T47D (cell line): ENCODE measurements at regions not wholly inside any gene's neighbourhood (a gene's known extent, or its start where the extent isn't known, plus 50 kb on each side); places are given as distances from the start of the nearest gene placed in this dataset.

ENCODE experiments used
- DNase-seq, 2 experiments: peaks; one replicate each; pipeline versions ENCODE4 v3.0.0 to v3.0.0-alpha.2; 2011 to 2012; ENCODE audit warnings: low read depth in 1 of 2, low spot score in 1 of 2
- JUND ChIP-seq: IDR thresholded peaks from 2 replicates; pipeline ENCODE4 v1.6.1; 2012; ENCODE audit warnings: low read depth
- in situ Hi-C: cut with HindIII; loops from 2 replicates; pipeline ENCODE4 v1.10.0; 2016; ENCODE audit warnings: low sequenced_read_pairs, low pct_unique_long_range_greater_than_20kb

DNA sequence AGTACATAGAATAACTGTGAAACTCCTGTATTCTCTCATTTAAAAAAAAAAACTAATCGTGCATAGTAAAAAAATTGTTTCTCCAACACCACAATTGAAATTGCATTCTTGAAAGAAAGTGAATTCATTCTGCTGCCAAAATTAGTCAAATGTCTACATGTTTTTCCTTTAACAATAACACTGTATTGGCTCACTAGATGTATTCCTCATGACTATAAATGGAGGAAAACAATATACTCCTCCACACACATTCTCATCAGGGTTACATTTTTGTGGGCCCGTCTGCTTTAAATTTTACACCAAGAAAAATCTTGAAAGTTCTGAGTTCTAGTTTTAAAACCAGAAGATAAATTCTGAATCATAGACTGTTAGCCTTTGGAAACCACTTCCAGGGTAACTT, 233.6 kb downstream of the KLF12 start:
- no peak for DNase-seq
- in situ Hi-C loops, result no loop called here
- no peak for TF ChIP-seq JUND

DNA sequence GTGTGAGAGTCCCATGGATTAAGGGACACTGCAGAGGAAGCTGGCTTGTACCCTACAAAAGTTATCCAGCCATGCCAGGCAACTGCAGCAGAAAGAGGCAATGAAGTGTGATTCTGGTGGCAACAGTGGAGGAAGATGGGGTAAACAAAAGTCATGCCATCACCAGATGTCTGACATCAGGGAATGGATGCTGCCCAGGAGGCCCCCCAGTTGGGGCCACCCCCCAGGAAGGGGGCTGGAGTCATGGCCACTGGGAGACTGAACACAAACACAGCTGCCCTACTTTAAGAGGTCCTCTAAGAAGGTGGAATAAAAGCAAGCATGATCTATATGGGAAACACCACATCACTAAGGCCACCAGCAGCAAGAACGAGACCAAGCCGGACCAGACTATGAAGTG, 235.3 kb downstream of the KLF12 start:
- TF ChIP-seq JUND, result no peak
- DNase-seq, result no peak
- in situ Hi-C loops, result no loop called here

DNA sequence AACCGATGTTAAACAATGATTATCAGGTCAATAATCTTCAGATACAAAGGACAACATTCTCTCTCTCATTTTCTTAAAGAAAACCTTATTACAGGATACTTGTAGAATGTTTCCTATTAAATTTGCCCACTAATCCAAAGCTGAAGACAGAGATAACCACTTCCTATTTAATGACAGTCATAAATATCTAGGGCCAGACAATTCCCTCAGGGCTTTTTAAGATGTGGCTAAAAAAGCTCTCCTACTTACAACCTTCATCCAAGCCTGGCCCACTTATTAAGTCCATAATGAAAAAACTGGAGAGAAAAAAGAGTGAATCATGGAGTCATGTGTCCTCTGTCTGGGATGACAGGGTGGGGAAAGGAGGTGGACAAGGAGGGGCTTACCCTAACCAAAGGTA, 235.9 kb downstream of the KLF12 start:
- in situ Hi-C loops, result no loop called here
- no peak for TF ChIP-seq JUND
- no peak for DNase-seq

DNA sequence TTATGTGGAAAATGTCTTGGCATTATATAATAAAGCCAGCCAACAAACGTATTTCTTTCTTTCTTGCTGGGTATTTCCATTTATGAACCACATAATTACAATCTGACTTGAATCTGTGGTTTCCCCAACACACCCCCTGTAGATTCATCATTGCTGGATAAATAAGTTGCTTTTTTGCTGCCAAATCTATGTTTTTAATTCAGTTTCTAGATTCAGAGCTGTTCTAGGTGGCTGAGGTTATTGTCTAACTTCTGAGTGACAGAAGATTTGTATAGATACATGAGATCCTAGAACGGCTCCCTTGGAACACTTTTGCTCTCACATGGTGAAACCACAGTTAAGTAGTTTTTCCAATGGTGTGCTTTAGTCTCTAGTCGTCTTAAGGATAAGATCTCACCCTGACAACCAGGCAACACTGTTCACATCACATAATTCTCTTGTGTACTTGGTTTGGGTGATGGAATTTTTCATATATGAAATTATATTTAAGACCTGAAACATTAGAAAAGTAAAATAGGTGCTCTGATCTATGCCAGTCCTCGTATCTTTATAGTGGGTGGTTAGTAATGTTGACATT, 239.1 kb downstream of the KLF12 start:
- in situ Hi-C loops, result no loop called here
- DNase-seq, result no peak
- TF ChIP-seq JUND, result no peak

DNA sequence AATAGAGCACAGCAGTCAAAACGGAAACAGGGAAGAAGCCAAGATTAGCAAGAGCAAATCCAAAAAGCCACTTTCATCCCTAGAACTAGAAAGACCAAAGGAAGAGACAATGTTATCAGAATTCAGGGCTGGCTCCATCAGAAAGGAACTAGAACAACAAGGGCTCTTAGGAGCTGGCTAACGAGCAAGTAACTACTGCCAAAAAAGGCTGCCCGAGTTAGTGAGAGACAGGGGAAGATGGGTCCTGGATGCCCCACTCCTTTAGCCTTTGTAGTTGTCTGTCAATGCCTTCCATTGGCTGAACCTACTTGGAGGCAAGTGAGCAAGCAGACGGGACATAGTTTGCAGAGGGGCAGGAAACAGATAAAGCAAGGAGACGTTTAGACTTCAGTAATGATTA, 240.4 kb downstream of the KLF12 start:
- in situ Hi-C loops, result no loop called here

DNA sequence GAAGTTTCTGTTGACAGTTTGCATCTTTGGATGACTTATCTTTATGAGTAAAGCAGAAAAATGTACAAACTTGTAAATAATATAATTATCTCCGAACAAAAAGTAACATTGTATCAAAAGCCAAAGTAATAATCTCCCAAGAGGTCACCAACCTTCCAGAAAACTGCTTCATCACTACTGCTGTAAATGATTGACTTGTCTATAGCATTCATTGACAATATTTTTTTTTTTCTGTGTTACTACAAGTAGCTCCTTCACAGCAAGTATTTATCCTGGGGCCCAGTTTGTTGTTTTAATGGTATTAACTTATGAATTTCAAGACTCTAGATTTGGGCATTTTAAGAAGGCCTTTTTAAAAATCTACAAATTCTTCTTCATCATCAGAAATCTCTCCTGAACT, 242.4 kb downstream of the KLF12 start:
- in situ Hi-C loops, result no loop called here
- no peak for DNase-seq
- TF ChIP-seq JUND, result no peak

More for the DNA sequence above, 240.4 kb downstream of the KLF12 start:
- DNase-seq, result no peak
- no peak for TF ChIP-seq JUND

DNA sequence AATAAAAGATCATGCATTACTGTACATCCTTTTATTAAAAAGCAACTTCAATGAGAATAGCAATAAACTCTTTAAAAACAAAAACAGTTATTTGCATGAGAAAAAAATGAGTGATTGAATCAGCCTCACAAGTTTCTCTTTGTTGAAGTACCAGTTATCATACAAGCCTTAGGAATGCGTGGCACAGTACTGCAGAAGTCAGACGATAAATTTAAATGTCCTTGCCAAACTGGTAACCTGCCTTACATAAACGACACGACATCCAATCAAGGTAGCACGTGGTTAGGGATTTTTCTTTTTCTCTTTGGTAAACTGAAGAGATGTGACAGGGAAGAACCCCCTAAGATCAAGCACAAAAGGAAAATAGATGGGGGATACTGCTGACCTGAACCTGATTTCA, 251.0 kb downstream of the KLF12 start:
- DNase-seq, result no peak
- no peak for TF ChIP-seq JUND
- in situ Hi-C loops, result no loop called here

DNA sequence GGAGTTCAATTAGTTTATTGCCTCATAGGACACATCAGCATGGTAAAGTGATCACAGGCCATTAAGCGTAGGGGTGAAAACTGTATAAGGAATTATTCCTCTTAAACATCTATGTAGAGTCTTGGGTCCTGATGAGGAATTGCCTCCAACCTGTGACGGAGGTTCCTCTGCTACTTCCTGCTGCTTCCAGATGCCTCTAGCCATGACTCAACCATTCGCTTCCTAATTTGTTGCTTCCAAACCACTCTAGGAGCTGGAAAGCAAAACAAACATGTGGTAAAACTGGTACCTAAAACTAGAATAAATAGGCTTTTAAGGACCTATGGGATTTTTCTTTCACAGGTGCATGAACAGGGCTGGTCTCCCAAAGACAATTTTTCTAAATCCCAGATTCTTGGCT, 253.8 kb downstream of the KLF12 start:
- no peak for DNase-seq
- no peak for TF ChIP-seq JUND
- in situ Hi-C loops, result no loop called here

DNA sequence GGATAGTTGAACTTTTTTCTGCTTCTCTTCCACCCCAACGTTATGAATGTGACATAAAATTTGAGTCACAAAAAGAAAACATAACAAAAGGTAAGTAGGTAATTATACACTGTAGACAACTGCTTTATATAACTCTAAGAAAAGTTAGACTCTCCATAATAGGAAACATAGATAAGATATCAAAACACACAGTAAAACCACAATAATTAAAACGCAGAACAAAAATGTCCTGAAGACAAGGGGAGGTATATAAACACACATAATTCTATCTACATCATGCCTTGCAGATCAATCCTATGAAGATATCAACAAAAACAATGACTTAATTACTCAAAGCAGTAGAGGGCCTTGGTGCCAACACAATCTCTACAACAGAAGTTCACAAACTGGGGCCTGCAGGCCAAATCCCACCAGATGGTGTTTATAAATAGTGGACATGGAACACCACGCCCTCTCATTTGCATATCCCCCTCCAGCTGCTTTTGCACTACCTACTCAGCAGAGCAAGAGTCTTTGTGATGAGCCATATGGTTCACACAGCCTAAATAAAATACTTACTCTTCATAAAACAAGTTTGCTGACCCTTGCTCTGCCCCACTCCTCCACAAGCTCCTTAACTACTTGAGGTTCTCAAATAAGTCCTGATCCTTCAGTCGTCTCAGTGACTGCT, 254.7 kb downstream of the KLF12 start:
- in situ Hi-C loops, result no loop called here
- TF ChIP-seq JUND, result no peak
- DNase-seq, result no peak

DNA sequence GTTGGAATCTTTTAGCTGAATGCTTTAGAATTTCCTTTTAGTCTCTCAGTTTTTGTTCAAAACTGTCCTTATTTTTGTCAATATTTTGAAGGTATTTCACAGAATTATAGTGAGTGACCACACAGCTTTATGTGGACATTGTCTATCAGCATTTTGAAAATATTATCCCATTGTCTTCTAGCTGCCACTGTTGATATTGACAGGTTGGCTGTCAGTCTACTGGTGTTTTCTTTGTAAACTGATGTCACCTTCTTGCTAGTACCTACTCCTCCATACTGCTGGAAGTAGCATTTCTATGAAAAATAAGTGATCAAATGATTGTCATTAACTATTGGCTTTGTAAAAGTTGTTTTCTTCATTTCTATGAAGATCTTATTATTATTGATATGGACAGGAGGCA, 256.8 kb downstream of the KLF12 start:
- in situ Hi-C loops, result no loop called here
- no peak for TF ChIP-seq JUND
- DNase-seq, result no peak

DNA sequence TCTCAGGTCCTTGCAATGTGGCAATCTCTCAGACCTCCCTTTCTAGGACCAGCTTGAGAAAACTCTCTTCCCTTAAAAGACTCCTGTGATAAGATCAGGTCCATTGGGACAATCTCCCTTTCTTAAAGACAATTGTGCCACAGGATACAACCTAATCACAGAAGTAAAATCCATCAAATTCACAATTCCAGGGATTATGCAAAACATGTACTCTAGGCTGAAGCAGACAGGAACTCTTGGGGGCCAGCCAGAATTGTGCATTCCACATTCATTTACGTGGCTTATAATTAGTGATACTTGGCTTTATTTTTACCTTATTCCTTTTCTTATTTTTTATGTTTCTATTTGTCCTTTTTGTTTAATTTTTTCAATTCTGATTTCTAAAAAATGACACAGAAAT, 257.9 kb downstream of the KLF12 start:
- in situ Hi-C loops, result no loop called here
- TF ChIP-seq JUND, result no peak
- DNase-seq, result no peak

DNA sequence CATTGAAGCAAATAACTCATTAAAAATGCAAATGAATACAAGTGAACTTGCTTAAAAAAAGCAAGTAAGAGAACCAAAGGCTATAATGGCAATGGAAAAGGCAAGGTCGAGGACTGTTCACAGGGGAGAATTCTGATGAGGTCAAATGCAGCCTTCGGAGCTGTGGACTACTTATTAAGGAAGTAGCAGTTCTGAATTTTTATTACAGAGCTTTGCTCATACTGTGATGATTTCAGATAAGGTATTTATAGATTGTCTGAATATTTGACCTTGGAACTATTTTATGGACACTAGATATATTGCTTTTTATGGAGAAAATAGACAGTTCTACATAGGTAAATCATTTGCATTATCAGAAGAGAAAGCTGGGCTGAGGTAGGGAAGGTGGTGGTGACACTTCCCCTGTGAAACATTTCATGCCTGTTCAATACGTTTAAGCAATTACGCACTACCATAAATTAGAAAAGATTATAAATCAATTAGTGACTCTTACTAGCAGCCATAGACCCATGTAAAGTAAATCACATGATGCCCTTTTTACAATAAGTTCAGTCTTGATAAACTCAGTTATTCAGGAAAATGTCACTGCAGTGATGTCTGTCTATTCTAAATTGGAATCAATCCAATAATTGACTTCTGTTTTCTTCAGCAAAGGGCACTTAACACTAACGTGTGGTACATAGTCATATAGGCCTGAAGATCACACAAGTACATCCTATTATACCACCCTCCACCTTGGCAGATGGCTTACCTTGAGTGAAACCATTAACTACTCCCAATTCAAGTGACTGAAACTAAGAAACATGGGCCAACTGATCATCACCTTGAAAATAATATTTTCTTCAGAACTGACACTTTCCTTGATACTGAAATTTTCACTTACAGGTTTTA, 260.0 kb downstream of the KLF12 start:
- in situ Hi-C loops, result no loop called here
- TF ChIP-seq JUND, result no peak
- no peak for DNase-seq

DNA sequence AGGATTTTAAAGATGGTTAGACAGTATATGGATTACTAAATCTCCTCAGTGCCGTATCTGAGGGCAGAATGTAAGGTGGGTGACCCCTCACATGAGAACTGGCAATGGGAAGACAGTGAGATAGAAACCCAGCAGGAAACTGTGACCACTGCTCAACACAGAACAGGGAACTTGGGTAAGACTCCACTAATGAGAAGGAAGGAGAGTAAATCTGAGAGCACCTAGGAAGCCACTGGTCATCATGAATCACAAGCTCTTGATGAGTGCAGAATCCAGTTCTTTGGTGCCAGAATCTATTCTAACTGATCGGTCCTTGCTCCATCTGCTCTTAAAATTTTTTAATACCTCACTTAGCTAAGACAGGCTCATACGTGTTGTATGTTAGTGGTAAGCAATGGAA, 261.8 kb downstream of the KLF12 start:
- in situ Hi-C loops, result no loop called here
- no peak for TF ChIP-seq JUND
- DNase-seq, result no peak
